ENCODE measurements at regions not wholly inside any gene's neighbourhood (a gene's known extent, or its start where the extent isn't known, plus 50 kb on each side); places are given as distances from the start of the nearest gene placed in this dataset.
"Not testable (repeated sequence)": the region's sequence is repeated elsewhere in the genome, so short reads cannot be mapped to it uniquely, and the experiment has no call there.

- no peak for DNase-seq (ENCODE audit: low read depth in 2 of 2)
Observed at GRCh38 chr2:13597176-13597575, 880.4 kb downstream of the TRIB2 start.

- DNase-seq (ENCODE audit: low read depth in 2 of 2) = no peak
Observed at GRCh38 chr2:13601506-13601905, 884.8 kb downstream of the TRIB2 start.

- no peak for DNase-seq (ENCODE audit: low read depth in 2 of 2)
Observed at GRCh38 chr2:13604951-13605661, 888.4 kb downstream of the TRIB2 start.

- no peak for DNase-seq (ENCODE audit: low read depth in 2 of 2)
Observed at GRCh38 chr2:13607139-13607538, 890.4 kb downstream of the TRIB2 start.

- no peak for DNase-seq (ENCODE audit: low read depth in 2 of 2)
Observed at GRCh38 chr2:13611939-13612338, 895.2 kb downstream of the TRIB2 start.

GRCh38 chr2:13616059-13616458 is 899.3 kb downstream of the TRIB2 start:
- DNase-seq (ENCODE audit: low read depth in 2 of 2) = no peak

GRCh38 chr2:13616616-13617015 is 899.9 kb downstream of the TRIB2 start:
- no peak for DNase-seq (ENCODE audit: low read depth in 2 of 2)

GRCh38 chr2:13628122-13628521 is 911.4 kb downstream of the TRIB2 start:
- DNase-seq (ENCODE audit: low read depth in 2 of 2) = no peak

- DNase-seq (ENCODE audit: low read depth in 2 of 2) = no peak
Observed at GRCh38 chr2:13638181-13638580, 921.4 kb downstream of the TRIB2 start.

GRCh38 chr2:13649918-13650317 is 933.2 kb downstream of the TRIB2 start:
- DNase-seq (ENCODE audit: low read depth in 2 of 2) = no peak

- no peak for DNase-seq (ENCODE audit: low read depth in 2 of 2)
Observed at GRCh38 chr2:13650586-13651180, 933.9 kb downstream of the TRIB2 start.

- no peak for DNase-seq (ENCODE audit: low read depth in 2 of 2)
Observed at GRCh38 chr2:13651684-13652131, 935.0 kb downstream of the TRIB2 start.

GRCh38 chr2:13652531-13653313 is 936.0 kb downstream of the TRIB2 start:
- DNase-seq (ENCODE audit: low read depth in 2 of 2) = no peak

- DNase-seq (ENCODE audit: low read depth in 2 of 2) = no peak
Observed at GRCh38 chr2:13654416-13654815, 937.7 kb downstream of the TRIB2 start.

- no peak for DNase-seq (ENCODE audit: low read depth in 2 of 2)
Observed at GRCh38 chr2:13660231-13660630, 943.5 kb downstream of the TRIB2 start.

GRCh38 chr2:13662055-13662454 is 945.3 kb downstream of the TRIB2 start:
- no peak for DNase-seq (ENCODE audit: low read depth in 2 of 2)

GRCh38 chr2:13666582-13667414 is 950.1 kb downstream of the TRIB2 start:
- DNase-seq (ENCODE audit: low read depth in 2 of 2) = no peak

GRCh38 chr2:13667415-13667757 is 950.6 kb downstream of the TRIB2 start:
- no peak for DNase-seq (ENCODE audit: low read depth in 2 of 2)

GRCh38 chr2:13669607-13670006 is 952.9 kb downstream of the TRIB2 start:
- no peak for DNase-seq (ENCODE audit: low read depth in 2 of 2)

GRCh38 chr2:13673821-13674220 is 957.1 kb downstream of the TRIB2 start:
- not testable (repeated sequence) for DNase-seq (ENCODE audit: low read depth in 2 of 2)

GRCh38 chr2:13676269-13676668 is 956.2 kb upstream of the LRATD1 start:
- no peak for DNase-seq (ENCODE audit: low read depth in 2 of 2)

- DNase-seq (ENCODE audit: low read depth in 2 of 2) = no peak
Observed at GRCh38 chr2:13681936-13682335, 950.6 kb upstream of the LRATD1 start.

Measured in stimulated activated CD8-positive, alpha-beta memory T cell treated with anti-CD3 and anti-CD28 coated beads, Interleukin-2, amount 100 ng/mL, for 1 hour (primary cell).